ENCODE measurements at regions not wholly inside any gene's neighbourhood (a gene's known extent, or its start where the extent isn't known, plus 50 kb on each side); places are given as distances from the start of the nearest gene placed in this dataset.
"Not testable (repeated sequence)": the region's sequence is repeated elsewhere in the genome, so short reads cannot be mapped to it uniquely, and the experiment has no call there.

DNA sequence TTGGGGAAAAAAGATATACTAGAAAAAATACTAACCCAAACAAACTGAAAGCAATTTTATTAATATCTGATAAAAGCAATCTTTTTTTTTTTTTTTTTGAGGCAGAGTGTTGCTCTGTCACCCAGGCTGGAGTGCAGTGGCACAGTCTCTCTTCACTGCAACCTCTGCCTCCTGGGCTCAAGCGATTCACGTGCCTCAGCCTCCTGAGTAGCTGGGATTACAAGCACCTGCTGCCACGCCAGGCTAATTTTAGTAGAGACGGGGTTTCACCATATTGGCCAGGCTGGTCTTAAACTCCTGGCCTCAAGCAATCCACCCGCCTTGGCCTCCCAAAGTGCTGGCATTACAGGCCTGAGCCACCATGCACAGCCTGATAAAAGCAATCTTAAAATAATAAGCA lies 467.5 kb upstream of the TNC start:
- not testable (repeated sequence) for TF ChIP-seq ELF3 (CRISPR knock-in tag; IDR thresholded peaks at IDR 0.05); RELA (CRISPR knock-in tag; IDR thresholded peaks at IDR 0.05); ZC3H4 (CRISPR knock-in tag; IDR thresholded peaks at IDR 0.05; ENCODE audit: borderline replicate concordance)
- TF ChIP-seq, protein P1, sequence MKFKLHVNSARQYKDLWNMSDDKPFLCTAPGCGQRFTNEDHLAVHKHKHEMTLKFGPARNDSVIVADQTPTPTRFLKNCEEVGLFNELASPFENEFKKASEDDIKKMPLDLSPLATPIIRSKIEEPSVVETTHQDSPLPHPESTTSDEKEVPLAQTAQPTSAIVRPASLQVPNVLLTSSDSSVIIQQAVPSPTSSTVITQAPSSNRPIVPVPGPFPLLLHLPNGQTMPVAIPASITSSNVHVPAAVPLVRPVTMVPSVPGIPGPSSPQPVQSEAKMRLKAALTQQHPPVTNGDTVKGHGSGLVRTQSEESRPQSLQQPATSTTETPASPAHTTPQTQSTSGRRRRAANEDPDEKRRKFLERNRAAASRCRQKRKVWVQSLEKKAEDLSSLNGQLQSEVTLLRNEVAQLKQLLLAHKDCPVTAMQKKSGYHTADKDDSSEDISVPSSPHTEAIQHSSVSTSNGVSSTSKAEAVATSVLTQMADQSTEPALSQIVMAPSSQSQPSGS (CRISPR knock-in tag; IDR thresholded peaks at IDR 0.05) = not testable (repeated sequence)
- TF ChIP-seq, protein P2, sequence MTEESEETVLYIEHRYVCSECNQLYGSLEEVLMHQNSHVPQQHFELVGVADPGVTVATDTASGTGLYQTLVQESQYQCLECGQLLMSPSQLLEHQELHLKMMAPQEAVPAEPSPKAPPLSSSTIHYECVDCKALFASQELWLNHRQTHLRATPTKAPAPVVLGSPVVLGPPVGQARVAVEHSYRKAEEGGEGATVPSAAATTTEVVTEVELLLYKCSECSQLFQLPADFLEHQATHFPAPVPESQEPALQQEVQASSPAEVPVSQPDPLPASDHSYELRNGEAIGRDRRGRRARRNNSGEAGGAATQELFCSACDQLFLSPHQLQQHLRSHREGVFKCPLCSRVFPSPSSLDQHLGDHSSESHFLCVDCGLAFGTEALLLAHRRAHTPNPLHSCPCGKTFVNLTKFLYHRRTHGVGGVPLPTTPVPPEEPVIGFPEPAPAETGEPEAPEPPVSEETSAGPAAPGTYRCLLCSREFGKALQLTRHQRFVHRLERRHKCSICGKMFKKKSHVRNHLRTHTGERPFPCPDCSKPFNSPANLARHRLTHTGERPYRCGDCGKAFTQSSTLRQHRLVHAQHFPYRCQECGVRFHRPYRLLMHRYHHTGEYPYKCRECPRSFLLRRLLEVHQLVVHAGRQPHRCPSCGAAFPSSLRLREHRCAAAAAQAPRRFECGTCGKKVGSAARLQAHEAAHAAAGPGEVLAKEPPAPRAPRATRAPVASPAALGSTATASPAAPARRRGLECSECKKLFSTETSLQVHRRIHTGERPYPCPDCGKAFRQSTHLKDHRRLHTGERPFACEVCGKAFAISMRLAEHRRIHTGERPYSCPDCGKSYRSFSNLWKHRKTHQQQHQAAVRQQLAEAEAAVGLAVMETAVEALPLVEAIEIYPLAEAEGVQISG (CRISPR knock-in tag; IDR thresholded peaks at IDR 0.05) = not testable (repeated sequence)
